ENCODE measurements at regions not wholly inside any gene's neighbourhood (a gene's known extent, or its start where the extent isn't known, plus 50 kb on each side); places are given as distances from the start of the nearest gene placed in this dataset.

- TF ChIP-seq CTCF (IDR thresholded peaks at IDR 0.05) (no peak), EP300 (IDR thresholded peaks at IDR 0.05) (no peak), POLR2A (IDR thresholded peaks at IDR 0.05) (no peak)
Observed at GRCh38 chr12:27871946-27872345, 91.9 kb upstream of the MANSC4 start.
